T-helper 2 cell treated with Interferon-gamma antibody and Interleukin-4, amounts not matched to agents 5 μg/mL and 100 μg/mL, for 36 hours (primary cell): ENCODE measurements at regions not wholly inside any gene's neighbourhood (a gene's known extent, or its start where the extent isn't known, plus 50 kb on each side); places are given as distances from the start of the nearest gene placed in this dataset.

Experiments
- DNase-seq: peaks from one replicate; pipeline ENCODE4 v3.0.0; 2021; ENCODE audit warnings: low spot score
- H3K27ac Mint-ChIP-seq: one replicate; pipeline ENCODE4 v1.8.0; 2021; ENCODE audit warnings: mild to moderate bottlenecking, mixed read lengths
- H3K27me3 Mint-ChIP-seq: one replicate; pipeline ENCODE4 v1.8.0; 2021; ENCODE audit warnings: low read depth, mixed read lengths
- H3K36me3 Mint-ChIP-seq: one replicate; pipeline ENCODE4 v1.8.0; 2021; ENCODE audit warnings: low read depth, mixed read lengths
- H3K4me1 Mint-ChIP-seq: one replicate; pipeline ENCODE4 v1.8.0; 2021; ENCODE audit warnings: low read depth, mixed read lengths
- H3K4me3 Mint-ChIP-seq: one replicate; pipeline ENCODE4 v1.8.0; 2022; ENCODE audit warnings: mild to moderate bottlenecking, moderate library complexity, mixed read lengths
- H3K9me3 Mint-ChIP-seq: one replicate; pipeline ENCODE4 v1.8.0; 2021; ENCODE audit warnings: mixed read lengths

DNA sequence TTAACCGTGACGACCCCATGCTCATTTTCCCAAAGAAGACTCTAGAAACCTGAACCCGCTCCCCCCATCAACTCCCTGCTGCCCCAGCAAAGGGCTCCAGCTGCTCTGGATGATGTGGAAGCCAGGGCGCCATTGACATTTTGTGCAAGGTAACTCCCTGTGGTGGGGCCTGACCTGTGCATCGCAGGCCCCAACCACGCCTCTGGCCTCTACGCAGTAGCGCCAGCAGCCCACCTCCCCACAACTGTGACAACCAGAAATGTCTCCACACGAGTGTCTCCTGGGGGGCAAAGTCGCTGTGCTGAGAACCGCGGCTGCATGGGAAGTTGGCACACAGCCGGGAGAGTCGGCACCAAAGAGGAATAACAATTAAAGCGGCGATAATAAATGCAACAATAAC lies 86.9 kb upstream of the PRR5 start:
- Mint-ChIP-seq H3K27ac (no peak overlapping the region), H3K36me3 (peaks cover 2% of the 10 kb centered on the region), H3K9me3 (peaks cover 18% of the 10 kb centered on the region), H3K27me3 (no peaks in the 10 kb centered on the region), H3K4me3 (no peak overlapping the region), H3K4me1 (no peaks in the 10 kb centered on the region)
- no peak for DNase-seq

DNA sequence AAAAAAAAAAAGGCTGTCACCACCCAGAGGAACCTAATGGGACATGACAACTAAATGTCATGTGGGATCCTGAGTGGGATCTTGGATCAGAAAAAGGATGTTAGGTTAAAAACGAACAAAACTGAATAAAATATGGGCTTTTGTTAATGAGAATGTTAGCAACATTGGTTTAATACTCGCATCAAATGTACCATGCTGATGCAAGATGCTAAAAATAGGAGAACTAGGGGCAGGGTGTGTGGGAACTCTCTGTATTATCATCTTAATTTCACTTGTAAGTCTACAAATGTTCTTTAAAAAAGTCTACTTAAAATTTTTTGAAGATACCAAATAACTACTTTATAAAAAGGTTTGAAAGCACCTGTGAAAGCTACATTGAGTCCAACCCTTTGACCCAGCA lies 88.8 kb upstream of the PRR5 start:
- no peak for DNase-seq
- no peaks in the 10 kb centered on the region for H3K27me3 Mint-ChIP-seq
- no peak overlapping the region for H3K4me3 Mint-ChIP-seq
- peaks cover 2% of the 10 kb centered on the region for H3K36me3 Mint-ChIP-seq
- H3K4me1 Mint-ChIP-seq, result no peaks in the 10 kb centered on the region
- H3K9me3 Mint-ChIP-seq, result peaks cover 19% of the 10 kb centered on the region
- H3K27ac Mint-ChIP-seq, result no peak overlapping the region

DNA sequence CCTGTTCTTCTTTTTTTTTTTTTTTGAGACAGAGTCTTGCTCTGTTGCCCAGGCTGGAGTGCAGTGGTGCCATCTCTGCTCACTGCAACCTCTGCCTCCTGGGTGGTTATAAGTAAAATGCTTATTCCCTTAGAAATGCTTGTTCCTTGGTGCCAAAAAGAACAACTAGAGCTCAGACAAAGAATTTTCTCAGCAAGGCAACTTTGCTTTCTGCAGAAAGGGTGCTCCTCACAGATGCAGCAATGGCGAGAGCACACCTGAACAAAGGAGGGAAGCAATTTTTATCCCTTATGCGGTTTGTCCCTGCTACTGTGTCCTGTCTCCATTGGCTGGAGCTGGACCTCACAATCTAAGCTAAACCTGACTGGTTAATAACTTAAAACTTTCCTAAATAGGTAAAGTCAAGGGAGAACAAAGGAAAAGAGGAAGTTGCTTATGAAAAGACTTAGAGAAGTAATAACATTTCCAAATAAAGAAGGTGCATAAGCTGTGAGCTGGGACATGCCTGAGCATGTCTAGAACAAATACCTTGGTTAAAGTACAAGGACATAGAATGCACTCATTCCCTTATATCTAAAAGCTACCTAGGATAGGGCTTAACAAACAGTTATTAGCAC lies 90.0 kb upstream of the PRR5 start:
- H3K4me1 Mint-ChIP-seq, result no peaks in the 10 kb centered on the region
- DNase-seq, result no peak
- H3K27ac Mint-ChIP-seq, result no peak overlapping the region
- peaks cover 19% of the 10 kb centered on the region for H3K9me3 Mint-ChIP-seq
- no peak overlapping the region for H3K4me3 Mint-ChIP-seq
- no peaks in the 10 kb centered on the region for H3K27me3 Mint-ChIP-seq
- H3K36me3 Mint-ChIP-seq, result peaks cover 2% of the 10 kb centered on the region

DNA sequence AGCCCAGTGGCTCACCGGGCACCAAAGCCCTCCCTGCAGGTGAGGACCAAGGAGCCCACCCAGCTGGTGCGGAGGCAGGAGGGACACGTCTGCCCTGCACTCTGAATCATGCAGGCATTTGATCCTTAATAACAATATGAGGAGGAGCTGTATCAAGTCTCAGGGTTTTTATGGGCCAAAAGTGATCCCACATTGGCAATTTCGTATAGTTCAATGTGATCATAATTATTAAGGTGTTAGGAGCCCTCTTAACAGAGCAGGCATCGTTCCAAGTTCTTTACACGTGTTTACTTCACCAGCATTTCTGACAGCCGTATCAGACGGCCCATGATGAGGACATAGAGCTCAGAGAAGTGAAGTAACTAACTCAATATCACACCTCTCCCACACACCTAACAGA lies 91.9 kb upstream of the PRR5 start:
- Mint-ChIP-seq H3K27ac (no peak overlapping the region), H3K4me1 (no peaks in the 10 kb centered on the region), H3K27me3 (no peaks in the 10 kb centered on the region), H3K36me3 (peaks cover 2% of the 10 kb centered on the region), H3K9me3 (peaks cover 19% of the 10 kb centered on the region), H3K4me3 (no peak overlapping the region)
- DNase-seq, result no peak

DNA sequence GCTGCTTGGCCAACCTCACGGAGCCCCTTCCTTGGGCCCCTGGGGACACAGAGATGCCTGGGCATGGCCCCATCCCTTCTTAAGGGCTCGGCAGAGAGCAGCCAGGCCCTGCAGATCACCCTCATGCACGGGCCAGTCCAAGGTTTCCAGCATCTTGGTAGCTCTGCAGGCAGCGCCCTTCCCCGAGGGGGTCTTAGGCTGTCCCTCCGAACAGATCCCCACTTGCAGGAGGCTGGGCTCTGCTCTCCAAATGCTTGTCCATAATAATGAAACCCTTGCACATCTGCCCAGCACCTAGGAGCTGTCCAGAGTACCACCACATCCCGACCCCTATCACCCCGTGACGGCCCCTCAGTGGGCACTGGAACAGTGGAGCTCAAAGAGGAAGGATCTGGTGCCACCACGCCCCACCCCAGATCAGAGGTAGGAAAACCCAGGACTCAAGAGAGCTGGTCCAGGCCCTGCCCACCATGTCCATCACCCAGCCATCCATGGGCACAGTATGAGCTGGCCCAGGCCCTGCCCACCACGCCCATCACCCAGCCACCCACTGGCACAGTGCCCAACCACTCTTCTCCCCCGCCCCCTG lies 92.5 kb upstream of the PRR5 start:
- H3K27me3 Mint-ChIP-seq, result peaks cover 3% of the 10 kb centered on the region
- no peak for DNase-seq
- H3K4me3 Mint-ChIP-seq, result no peak overlapping the region
- H3K36me3 Mint-ChIP-seq, result peaks cover 2% of the 10 kb centered on the region
- no peak overlapping the region for H3K27ac Mint-ChIP-seq
- peaks cover 15% of the 10 kb centered on the region for H3K9me3 Mint-ChIP-seq
- no peaks in the 10 kb centered on the region for H3K4me1 Mint-ChIP-seq

GRCh38 chr22:44608597-44609399 lies 93.2 kb upstream of the PRR5 start:
- Mint-ChIP-seq H3K36me3 (peaks cover 2% of the 10 kb centered on the region), H3K27ac (no peak overlapping the region), H3K4me1 (no peaks in the 10 kb centered on the region), H3K27me3 (peaks cover 5% of the 10 kb centered on the region), H3K4me3 (no peak overlapping the region), H3K9me3 (peaks cover 11% of the 10 kb centered on the region)
- DNase-seq, result no peak

GRCh38 chr22:44606126-44606525 lies 95.9 kb upstream of the PRR5 start:
- Mint-ChIP-seq H3K27me3 (peaks cover 6% of the 10 kb centered on the region), H3K9me3 (peaks cover 6% of the 10 kb centered on the region), H3K4me1 (no peaks in the 10 kb centered on the region), H3K36me3 (no peaks in the 10 kb centered on the region), H3K27ac (no peak overlapping the region), H3K4me3 (no peak overlapping the region)
- no peak for DNase-seq

DNA sequence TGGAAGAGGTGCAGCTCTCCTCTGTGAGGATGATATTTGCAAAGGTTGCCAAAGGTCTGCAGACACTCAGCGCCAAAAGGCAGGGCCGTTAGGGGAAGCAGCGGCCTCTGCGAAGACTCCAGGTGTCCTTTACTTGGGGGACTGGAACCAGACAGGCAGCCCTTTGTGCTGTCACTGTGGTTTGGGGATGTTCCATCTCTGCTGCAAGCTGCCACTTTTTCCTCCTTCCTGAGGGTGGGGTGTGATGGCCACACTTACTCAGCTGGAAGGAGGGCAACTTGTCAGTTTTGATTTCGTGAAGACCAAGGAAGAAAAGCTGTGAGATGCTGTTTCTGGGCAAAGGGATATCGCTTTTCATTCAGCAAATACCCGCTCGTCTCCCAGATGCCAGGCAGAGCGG lies 96.5 kb upstream of the PRR5 start:
- Mint-ChIP-seq H3K36me3 (no peaks in the 10 kb centered on the region), H3K4me1 (no peaks in the 10 kb centered on the region), H3K4me3 (no peak overlapping the region), H3K27me3 (peaks cover 6% of the 10 kb centered on the region), H3K27ac (no peak overlapping the region), H3K9me3 (peaks cover 3% of the 10 kb centered on the region)
- no peak for DNase-seq

GRCh38 chr22:44604991-44605390 lies 97.0 kb upstream of the PRR5 start:
- Mint-ChIP-seq H3K4me1 (no peaks in the 10 kb centered on the region), H3K4me3 (no peak overlapping the region), H3K27ac (no peak overlapping the region), H3K27me3 (peaks cover 6% of the 10 kb centered on the region), H3K9me3 (no peaks in the 10 kb centered on the region), H3K36me3 (no peaks in the 10 kb centered on the region)
- no peak for DNase-seq

DNA sequence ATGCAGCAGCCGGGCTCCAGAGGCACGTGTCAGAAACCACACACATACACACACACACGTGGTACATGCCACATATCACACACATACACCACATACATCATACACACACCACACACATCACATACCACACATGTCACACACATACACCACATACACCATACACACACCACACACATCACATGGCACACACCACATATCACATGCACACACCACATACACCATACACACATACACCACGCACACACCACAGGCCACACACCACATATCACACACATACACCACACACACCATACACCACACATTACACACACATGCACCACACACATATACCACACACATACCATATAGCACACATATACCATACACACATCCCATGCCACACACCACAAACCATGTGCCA lies 97.5 kb upstream of the PRR5 start:
- Mint-ChIP-seq H3K27me3 (peaks cover 6% of the 10 kb centered on the region), H3K27ac (no peak overlapping the region), H3K9me3 (no peaks in the 10 kb centered on the region), H3K4me1 (no peaks in the 10 kb centered on the region), H3K36me3 (no peaks in the 10 kb centered on the region), H3K4me3 (no peak overlapping the region)
- no peak for DNase-seq

GRCh38 chr22:44603767-44604166 lies 98.2 kb upstream of the PRR5 start:
- no peaks in the 10 kb centered on the region for H3K36me3 Mint-ChIP-seq
- DNase-seq, result no peak

GRCh38 chr22:44601725-44602124 lies 100.3 kb upstream of the PRR5 start:
- Mint-ChIP-seq H3K9me3 (no peaks in the 10 kb centered on the region), H3K27me3 (peaks cover 12% of the 10 kb centered on the region), H3K4me1 (no peaks in the 10 kb centered on the region), H3K27ac (no peak overlapping the region), H3K4me3 (no peak overlapping the region), H3K36me3 (no peaks in the 10 kb centered on the region)
- DNase-seq, result no peak

More at GRCh38 chr22:44603767-44604166, 98.2 kb upstream of the PRR5 start:
- Mint-ChIP-seq H3K4me1 (no peaks in the 10 kb centered on the region), H3K4me3 (no peak overlapping the region), H3K9me3 (no peaks in the 10 kb centered on the region), H3K27me3 (peaks cover 6% of the 10 kb centered on the region), H3K27ac (no peak overlapping the region)

- H3K9me3 Mint-ChIP-seq, result no peaks in the 10 kb centered on the region
- H3K27me3 Mint-ChIP-seq, result peaks cover 14% of the 10 kb centered on the region
- no peak overlapping the region for H3K27ac Mint-ChIP-seq
- no peaks in the 10 kb centered on the region for H3K4me1 Mint-ChIP-seq
- H3K4me3 Mint-ChIP-seq, result no peak overlapping the region
- DNase-seq, result no peak
- H3K36me3 Mint-ChIP-seq, result no peaks in the 10 kb centered on the region
These were observed 100.8 kb upstream of the PRR5 start for GRCh38 chr22:44601189-44601588.

DNA sequence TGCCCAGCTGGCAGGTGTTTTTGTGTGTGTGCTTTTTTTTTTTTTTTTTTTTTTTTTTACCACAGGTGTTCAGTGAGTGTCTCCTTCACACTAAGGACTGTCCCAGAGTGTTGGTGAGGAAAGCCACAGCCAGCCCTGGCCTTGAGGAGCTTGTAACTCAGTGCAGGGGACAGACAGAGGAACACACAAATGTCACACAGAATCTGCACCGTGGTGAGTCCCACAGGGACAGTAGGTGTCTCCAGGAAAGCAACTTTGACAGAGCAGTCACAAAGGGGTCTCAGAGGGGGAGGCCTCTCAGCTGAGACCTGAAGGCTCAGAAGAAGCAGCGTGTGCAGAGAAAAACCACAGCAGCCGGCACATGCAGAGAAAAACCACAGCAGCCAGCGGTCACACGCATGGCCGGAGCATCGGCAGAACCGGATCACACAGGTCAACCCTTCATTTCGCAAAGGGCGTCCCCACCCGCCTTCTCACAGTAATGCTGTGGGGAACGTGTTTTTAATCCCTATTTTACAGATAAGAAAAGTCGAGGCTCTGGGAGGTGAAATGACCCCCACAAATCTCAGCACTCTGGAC lies 101.7 kb upstream of the PRR5 start:
- H3K9me3 Mint-ChIP-seq, result no peaks in the 10 kb centered on the region
- H3K27me3 Mint-ChIP-seq, result peaks cover 23% of the 10 kb centered on the region
- DNase-seq, result no peak
- no peaks in the 10 kb centered on the region for H3K36me3 Mint-ChIP-seq
- H3K4me1 Mint-ChIP-seq, result no peaks in the 10 kb centered on the region
- H3K27ac Mint-ChIP-seq, result no peak overlapping the region
- no peak overlapping the region for H3K4me3 Mint-ChIP-seq
